ENCODE measurements at regions not wholly inside any gene's neighbourhood (a gene's known extent, or its start where the extent isn't known, plus 50 kb on each side); places are given as distances from the start of the nearest gene placed in this dataset.

GRCh38 chr2:195572895-195573683, 83.9 kb upstream of the SLC39A10 start:
- no peak for TF ChIP-seq SIN3A (IDR thresholded peaks at IDR 0.05; ENCODE audit: borderline replicate concordance, low read depth, low read length)
- TF ChIP-seq EP300 (IDR thresholded peaks at IDR 0.05; ENCODE audit: borderline replicate concordance in 1 of 2, low read depth in 1 of 2, low read length in 1 of 2): no peak
- no peak for TF ChIP-seq TEAD4 (IDR thresholded peaks at IDR 0.05; ENCODE audit: borderline replicate concordance, insufficient read depth)
- no peak for TF ChIP-seq CTCF (IDR thresholded peaks at IDR 0.05)
- no peak for TF ChIP-seq EZH2phosphoT487 (IDR thresholded peaks at IDR 0.05; ENCODE audit: borderline replicate concordance, low read depth)
- TF ChIP-seq YY1 (IDR thresholded peaks at IDR 0.05; ENCODE audit: low read depth): no peak
- no peak for TF ChIP-seq POLR2AphosphoS5 (IDR thresholded peaks at IDR 0.05; ENCODE audit: low read depth, low read length)
- TF ChIP-seq FOXM1 (IDR thresholded peaks at IDR 0.05; ENCODE audit: low read depth): no peak
